HCT116 (cell line): ENCODE measurements at regions not wholly inside any gene's neighbourhood (a gene's known extent, or its start where the extent isn't known, plus 50 kb on each side); places are given as distances from the start of the nearest gene placed in this dataset.

Source experiments
- ATAC-seq: fragments of 200-7000 bp; cut with Tn5 transposase; 2 replicates; pipeline ENCODE4 v1.9.1; 2020; ENCODE audit warnings: mild to moderate bottlenecking, moderate library complexity
- BruUV-seq: library from RNA; stranded (reverse); fragments of 400-500 nt; replicated peaks from 2 replicates; lab custom pipeline; 2021; lab: Mats Ljungman, UMichigan
- CTCF ChIA-PET: fragments of 300-600 bp; sonication (Branson Sonifier 250); formaldehyde crosslinking; loops from one replicate; lab custom pipeline; 2021; ENCODE audit warnings: antibody characterized with exemption; lab: Charles Lee
- POLR2A ChIA-PET: fragments of 300-600, 350-600 bp; sonication (Branson Sonifier 250); formaldehyde crosslinking; loops from one replicate; lab custom pipeline; 2021; ENCODE audit warnings: antibody characterized with exemption; lab: Charles Lee
- RAD21 ChIA-PET, 2 experiments: fragments of 300-600 bp; sonication (Branson Sonifier 250); formaldehyde crosslinking; loops; one replicate each; lab custom pipeline; 2023; ENCODE audit warnings: low total read pairs in 2 of 2; ENCODE audit not compliant: uncharacterized antibody in 2 of 2, unreplicated experiment in 2 of 2, low non-redundant PET in 1 of 2; lab: Charles Lee
- DNase-seq: peaks from one replicate; pipeline ENCODE4 v3.0.0-alpha.2; 2010; ENCODE audit warnings: low read depth, low spot score
- H2AFZ ChIP-seq: fragments of 200-600 bp; shearing (Covaris generic), sonication (generic); 2 replicates; pipeline ENCODE4 v1.6.1; 2017; ENCODE audit warnings: low read depth, mixed run types, mixed read lengths, antibody characterized with exemption, low read length; ENCODE audit not compliant: poor library complexity, severe bottlenecking
- H3K27ac ChIP-seq: 2 replicates; pipeline ENCODE4 v1.5.1; 2012; ENCODE audit warnings: low read depth, low read length
- H3K27me3 ChIP-seq: fragments of 200-600 bp; sonication (generic); 2 replicates; pipeline ENCODE4 v1.6.1; 2016; ENCODE audit warnings: mixed run types, low read length, mixed read lengths; ENCODE audit not compliant: insufficient read depth
- H3K36me3 ChIP-seq, 2 experiments: fragments of 200-500 bp in 1 of 2; fragments of 200-600 bp in 1 of 2; sonication (Bioruptor generic) in 1 of 2; sonication (generic) in 1 of 2; 2 replicates each; pipeline versions ENCODE4 v1.5.1 to v1.6.1; 2014 to 2016; ENCODE audit warnings: low read length in 2 of 2, inconsistent platforms in 1 of 2, mixed read lengths in 1 of 2, mixed run types in 1 of 2; ENCODE audit not compliant: insufficient read depth in 2 of 2, control insufficient read depth in 1 of 2
- H3K4me1 ChIP-seq, 2 experiments: fragments of 200-600 bp in 1 of 2; sonication (generic) in 1 of 2; 2 replicates each; pipeline versions ENCODE4 v1.5.1 to v1.6.1; 2012 to 2017; ENCODE audit warnings: low read length in 2 of 2, inconsistent platforms in 1 of 2, mild to moderate bottlenecking in 1 of 2, mixed read lengths in 1 of 2, mixed run types in 1 of 2, moderate library complexity in 1 of 2; ENCODE audit not compliant: insufficient read depth in 2 of 2, control insufficient read depth in 1 of 2
- H3K4me2 ChIP-seq: fragments of 200-600 bp; sonication (generic); 2 replicates; pipeline ENCODE4 v1.6.1; 2017; ENCODE audit warnings: mixed run types, low read length, mixed read lengths
- H3K4me3 ChIP-seq, 2 experiments: fragments of 200-600 bp in 1 of 2; sonication (generic) in 1 of 2; replicated peaks in 1 of 2; 2 replicates each; pipeline ENCODE4 v1.5.1; 2011 to 2016; ENCODE audit warnings: low read length in 2 of 2, control low read depth in 1 of 2, low read depth in 1 of 2, mild to moderate bottlenecking in 1 of 2, mixed read lengths in 1 of 2, mixed run types in 1 of 2
- H3K79me2 ChIP-seq: fragments of 200-600 bp; sonication (generic); 2 replicates; pipeline ENCODE4 v1.6.1; 2017; ENCODE audit warnings: mild to moderate bottlenecking, mixed run types, low read length, moderate library complexity, mixed read lengths; ENCODE audit not compliant: insufficient read depth
- H3K9ac ChIP-seq: fragments of 200-600 bp; sonication (generic); 2 replicates; pipeline ENCODE4 v1.6.1; 2016; ENCODE audit warnings: low read length, mixed read lengths
- H3K9me2 ChIP-seq: fragments of 200-600 bp; sonication (generic), shearing (Covaris generic); 2 replicates; pipeline ENCODE4 v1.6.1; 2017; ENCODE audit warnings: mixed run types, mild to moderate bottlenecking, moderate library complexity; ENCODE audit not compliant: insufficient read depth
- H3K9me3 ChIP-seq, 2 experiments: fragments of 200-500 bp in 1 of 2; fragments of 200-600 bp in 1 of 2; sonication (Bioruptor generic) in 1 of 2; sonication (generic) in 1 of 2; 2 replicates each; pipeline ENCODE4 v1.6.1; 2014 to 2017; ENCODE audit warnings: low read length in 2 of 2, mixed read lengths in 2 of 2, inconsistent platforms in 1 of 2, low read depth in 1 of 2, mild to moderate bottlenecking in 1 of 2, mixed run types in 1 of 2, moderate library complexity in 1 of 2; ENCODE audit not compliant: control insufficient read depth in 1 of 2, insufficient read depth in 1 of 2
- H4K20me1 ChIP-seq: fragments of 200-600 bp; sonication (generic), shearing (Covaris generic); 2 replicates; pipeline ENCODE4 v1.6.1; 2017; ENCODE audit warnings: mixed run types, mild to moderate bottlenecking, moderate library complexity; ENCODE audit not compliant: insufficient read depth
- CBX3 ChIP-seq: IDR thresholded peaks from 2 replicates; pipeline ENCODE4 v1.6.1; 2012; ENCODE audit warnings: low read depth
- CEBPB ChIP-seq: IDR thresholded peaks from 2 replicates; pipeline ENCODE4 v1.6.1; 2012; ENCODE audit warnings: low read depth
- CTCF ChIP-seq, 3 experiments: fragments of 200-600 bp in 1 of 3; sonication (generic) in 1 of 3; IDR thresholded peaks in 2 of 3; conservative IDR thresholded peaks in 1 of 3; 2 replicates each; pipeline ENCODE4 v1.5.1; 2012 to 2017; ENCODE audit warnings: low read depth in 2 of 3, low read length in 2 of 3, antibody characterized with exemption in 1 of 3, borderline replicate concordance in 1 of 3, control low read depth in 1 of 3, mild to moderate bottlenecking in 1 of 3, mixed read lengths in 1 of 3, mixed run types in 1 of 3, moderate library complexity in 1 of 3; ENCODE audit not compliant: insufficient read depth in 1 of 3
- EZH2 ChIP-seq: fragments of 200-600 bp; sonication (generic); IDR thresholded peaks from 2 replicates; pipeline ENCODE4 v1.6.1; 2017; ENCODE audit warnings: antibody characterized with exemption, mixed run types
- MAX ChIP-seq: IDR thresholded peaks from 2 replicates; pipeline ENCODE4 v1.6.1; 2012
- POLR2A ChIP-seq: IDR thresholded peaks from 2 replicates; pipeline ENCODE4 v1.7.0; 2011; ENCODE audit warnings: borderline replicate concordance; ENCODE audit not compliant: insufficient read depth, insufficient read length; ENCODE audit errors: extremely low read depth
- POLR2AphosphoS5 ChIP-seq: IDR thresholded peaks from 2 replicates; pipeline ENCODE4 v1.6.1; 2011; ENCODE audit warnings: mild to moderate bottlenecking, low read depth, low read length, moderate library complexity
- RAD21 ChIP-seq: IDR thresholded peaks from 2 replicates; pipeline ENCODE4 v1.6.1; 2012; ENCODE audit warnings: low read depth, mild to moderate bottlenecking
- SIN3A ChIP-seq: IDR thresholded peaks from 2 replicates; pipeline ENCODE4 v1.6.1; 2012; ENCODE audit warnings: low read depth
- SP1 ChIP-seq: IDR thresholded peaks from 2 replicates; pipeline ENCODE4 v1.6.1; 2012; ENCODE audit warnings: low read depth
- SRF ChIP-seq: IDR thresholded peaks from 2 replicates; pipeline ENCODE4 v1.6.1; 2012; ENCODE audit warnings: low read depth
- ZFX ChIP-seq: fragments of 450-650 bp; IDR thresholded peaks from 2 replicates; pipeline ENCODE4 v1.6.1; 2017
- ZNF274 ChIP-seq: fragments of 200-500 bp; sonication (Bioruptor generic); IDR thresholded peaks from 2 replicates; pipeline ENCODE4 v1.6.1; 2014; ENCODE audit warnings: mild to moderate bottlenecking, low read depth, low read length, inconsistent platforms
- intact Hi-C: fragments of 100-400 bp; cut with micrococcal nuclease; formaldehyde crosslinking; loops from 2 replicates; pipeline ENCODE4 v1.10.0; 2022

- ATAC-seq: no peak
These were observed 312.1 kb downstream of the GPAM start for GRCh38 chr10:111871458-111871857.

More at GRCh38 chr10:111871458-111871857, 312.1 kb downstream of the GPAM start:
- Histone ChIP-seq H4K20me1 (no peaks in the 10 kb centered on the region), H3K79me2 (no peaks in the 10 kb centered on the region), H3K36me3 (no peaks in the 10 kb centered on the region), H3K27me3 (peaks cover 27% of the 10 kb centered on the region), H3K4me1 (no peaks in the 10 kb centered on the region), H3K9me2 (no peaks in the 10 kb centered on the region), H3K9ac (no peak overlapping the region), H3K4me3 (no peak overlapping the region), H2AFZ (no peak overlapping the region), H3K4me2 (no peak overlapping the region), H3K27ac (no peak overlapping the region), H3K9me3 (no peaks in the 10 kb centered on the region)
- POLR2A ChIA-PET: no interaction called here
- CTCF ChIA-PET: no interaction called here
- no peak for DNase-seq
- intact Hi-C loops: no loop called here
- BruUV-seq: no TSS peak
- TF ChIP-seq ZFX (no peak), CTCF (IDR thresholded peaks at IDR 0.05 in 2 of 3, conservative IDR thresholded peaks at IDR 0.05 in 1 of 3; ENCODE audit: borderline replicate concordance in 1 of 3, insufficient read depth in 1 of 3, low read depth in 2 of 3, low read length in 2 of 3) (no peak), CEBPB (no peak), SRF (no peak), POLR2A (no peak), RAD21 (no peak), CBX3 (no peak), SP1 (no peak), MAX (no peak), ZNF274 (no peak), POLR2AphosphoS5 (no peak), EZH2 (no peak), SIN3A (no peak)
- RAD21 ChIA-PET: no interaction called here
